NB4 (cell line): ENCODE measurements at regions not wholly inside any gene's neighbourhood (a gene's known extent, or its start where the extent isn't known, plus 50 kb on each side); places are given as distances from the start of the nearest gene placed in this dataset.

ENCODE experiments used
- MYC ChIP-seq: IDR thresholded peaks from 2 replicates; pipeline ENCODE4 v1.6.1; 2011; ENCODE audit warnings: low read depth, low read length
- POLR2A ChIP-seq: IDR thresholded peaks from 2 replicates; pipeline ENCODE4 v1.6.1; 2011; ENCODE audit warnings: mild to moderate bottlenecking; ENCODE audit not compliant: insufficient read length; ENCODE audit errors: extremely low read depth
- TF ChIP-seq, protein P1 (sequence below): IDR thresholded peaks from one replicate; pipeline ENCODE4 v1.5.1; 2012; ENCODE audit warnings: low read depth, low read length
- TF ChIP-seq, protein P2 (sequence below): IDR thresholded peaks from 2 replicates; pipeline ENCODE4 v1.6.1; 2011; ENCODE audit warnings: low read depth, low read length

DNA sequence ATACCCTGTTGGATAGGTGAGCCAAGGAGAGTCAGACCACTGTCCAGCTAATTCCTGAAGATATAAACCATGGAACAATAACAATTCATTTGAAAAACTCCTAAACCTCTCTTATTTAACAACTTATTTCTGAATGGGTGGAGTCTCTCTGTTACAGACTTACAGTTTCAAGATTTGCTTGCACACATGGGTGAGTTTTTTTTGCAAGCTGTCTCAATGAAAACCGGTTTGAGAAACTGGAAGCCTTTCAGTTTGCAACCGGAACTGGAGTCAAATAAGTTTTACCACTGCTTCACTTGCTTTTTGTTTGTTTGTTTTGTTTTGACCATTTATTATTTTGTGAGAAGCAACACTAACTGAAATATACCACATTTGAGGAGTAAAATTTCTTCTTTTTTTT, 243.8 kb downstream of the MTERF1 start:
- TF ChIP-seq, protein P1, sequence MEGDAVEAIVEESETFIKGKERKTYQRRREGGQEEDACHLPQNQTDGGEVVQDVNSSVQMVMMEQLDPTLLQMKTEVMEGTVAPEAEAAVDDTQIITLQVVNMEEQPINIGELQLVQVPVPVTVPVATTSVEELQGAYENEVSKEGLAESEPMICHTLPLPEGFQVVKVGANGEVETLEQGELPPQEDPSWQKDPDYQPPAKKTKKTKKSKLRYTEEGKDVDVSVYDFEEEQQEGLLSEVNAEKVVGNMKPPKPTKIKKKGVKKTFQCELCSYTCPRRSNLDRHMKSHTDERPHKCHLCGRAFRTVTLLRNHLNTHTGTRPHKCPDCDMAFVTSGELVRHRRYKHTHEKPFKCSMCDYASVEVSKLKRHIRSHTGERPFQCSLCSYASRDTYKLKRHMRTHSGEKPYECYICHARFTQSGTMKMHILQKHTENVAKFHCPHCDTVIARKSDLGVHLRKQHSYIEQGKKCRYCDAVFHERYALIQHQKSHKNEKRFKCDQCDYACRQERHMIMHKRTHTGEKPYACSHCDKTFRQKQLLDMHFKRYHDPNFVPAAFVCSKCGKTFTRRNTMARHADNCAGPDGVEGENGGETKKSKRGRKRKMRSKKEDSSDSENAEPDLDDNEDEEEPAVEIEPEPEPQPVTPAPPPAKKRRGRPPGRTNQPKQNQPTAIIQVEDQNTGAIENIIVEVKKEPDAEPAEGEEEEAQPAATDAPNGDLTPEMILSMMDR: no peak
- TF ChIP-seq POLR2A: no peak
- TF ChIP-seq, protein P2, sequence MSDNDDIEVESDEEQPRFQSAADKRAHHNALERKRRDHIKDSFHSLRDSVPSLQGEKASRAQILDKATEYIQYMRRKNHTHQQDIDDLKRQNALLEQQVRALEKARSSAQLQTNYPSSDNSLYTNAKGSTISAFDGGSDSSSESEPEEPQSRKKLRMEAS: no peak
- TF ChIP-seq MYC: no peak
